Activated T-helper 1 cell treated with anti-CD3 and anti-CD28 coated beads, Interleukin-12 subunit alpha, Interleukin-12 subunit beta, Interleukin-2, Interleukin-4 antibody, amounts not matched to agents 30 ng/mL and 10 ng/mL and 1 ng/mL, durations not matched to agents 14 hours and 24 hours and 36 hours (primary cell): ENCODE measurements at regions not wholly inside any gene's neighbourhood (a gene's known extent, or its start where the extent isn't known, plus 50 kb on each side); places are given as distances from the start of the nearest gene placed in this dataset.

Source experiments
- DNase-seq: peaks from one replicate; pipeline ENCODE4 v3.0.0; 2021; ENCODE audit warnings: low spot score
- H3K27ac Mint-ChIP-seq: one replicate; pipeline ENCODE4 v1.8.0; 2021; ENCODE audit warnings: mild to moderate bottlenecking, mixed read lengths
- H3K27me3 Mint-ChIP-seq: one replicate; pipeline ENCODE4 v1.8.0; 2022; ENCODE audit warnings: mild to moderate bottlenecking, moderate library complexity, mixed read lengths; ENCODE audit not compliant: insufficient read depth
- H3K36me3 Mint-ChIP-seq: one replicate; pipeline ENCODE4 v1.8.0; 2021; ENCODE audit warnings: low read depth, mixed read lengths
- H3K4me1 Mint-ChIP-seq: one replicate; pipeline ENCODE4 v1.8.0; 2021; ENCODE audit warnings: low read depth, mixed read lengths
- H3K4me3 Mint-ChIP-seq: one replicate; pipeline ENCODE4 v1.8.0; 2021; ENCODE audit warnings: mild to moderate bottlenecking, moderate library complexity, mixed read lengths
- H3K9me3 Mint-ChIP-seq: one replicate; pipeline ENCODE4 v1.8.0; 2021; ENCODE audit warnings: mixed read lengths
- intact Hi-C: fragments of 100-400 bp; cut with micrococcal nuclease; formaldehyde crosslinking; loops from one replicate; pipeline ENCODE4 v1.15.1; 2024

- Mint-ChIP-seq H3K4me3 (no peak overlapping the region), H3K27ac (no peak overlapping the region), H3K36me3 (no peaks in the 10 kb centered on the region), H3K27me3 (peaks cover 1% of the 10 kb centered on the region), H3K9me3 (no peaks in the 10 kb centered on the region), H3K4me1 (peaks cover 12% of the 10 kb centered on the region)
- intact Hi-C loops = no loop called here
- DNase-seq = no peak
Observed at GRCh38 chr1:234532503-234532922, 53.5 kb upstream of the TARBP1 start.

- DNase-seq = no peak
- intact Hi-C loops = no loop called here
- Mint-ChIP-seq H3K4me3 (no peak overlapping the region), H3K4me1 (peaks cover 12% of the 10 kb centered on the region), H3K9me3 (no peaks in the 10 kb centered on the region), H3K36me3 (no peaks in the 10 kb centered on the region), H3K27me3 (peaks cover 2% of the 10 kb centered on the region), H3K27ac (no peak overlapping the region)
Observed at GRCh38 chr1:234531151-234531635, 52.2 kb upstream of the TARBP1 start.

GRCh38 chr1:234530672-234531071 is 51.7 kb upstream of the TARBP1 start:
- Mint-ChIP-seq H3K27ac (no peak overlapping the region), H3K4me3 (no peak overlapping the region), H3K36me3 (no peaks in the 10 kb centered on the region), H3K27me3 (peaks cover 2% of the 10 kb centered on the region), H3K4me1 (peaks cover 15% of the 10 kb centered on the region), H3K9me3 (no peaks in the 10 kb centered on the region)
- DNase-seq = no peak
- intact Hi-C loops = no loop called here

- Mint-ChIP-seq H3K36me3 (no peaks in the 10 kb centered on the region), H3K4me3 (no peak overlapping the region), H3K4me1 (peaks cover 23% of the 10 kb centered on the region), H3K9me3 (no peaks in the 10 kb centered on the region), H3K27me3 (peaks cover 2% of the 10 kb centered on the region), H3K27ac (no peak overlapping the region)
- DNase-seq = no peak
- intact Hi-C loops = no loop called here
Observed at GRCh38 chr1:234529950-234530237, 50.9 kb upstream of the TARBP1 start.

- Mint-ChIP-seq H3K4me1 (peaks cover 23% of the 10 kb centered on the region), H3K27ac (no peak overlapping the region), H3K27me3 (peaks cover 2% of the 10 kb centered on the region), H3K9me3 (no peaks in the 10 kb centered on the region), H3K36me3 (no peaks in the 10 kb centered on the region), H3K4me3 (no peak overlapping the region)
- intact Hi-C loops = no loop called here
- no peak for DNase-seq
Observed at GRCh38 chr1:234529095-234529949, 50.3 kb upstream of the TARBP1 start.
